Posterior vena cava (tissue), 2 donors: ENCODE measurements at regions not wholly inside any gene's neighbourhood (a gene's known extent, or its start where the extent isn't known, plus 50 kb on each side); places are given as distances from the start of the nearest gene placed in this dataset.
"Not testable (repeated sequence)": the region's sequence is repeated elsewhere in the genome, so short reads cannot be mapped to it uniquely, and the experiment has no call there.

Source experiments
- DNase-seq: peaks from one replicate; pipeline ENCODE4 v3.0.0-alpha.2; 2020; ENCODE audit warnings: low spot score
- intact Hi-C, 2 donors: fragments of 100-400 bp; cut with DNase I; formaldehyde crosslinking; loops; one replicate each; pipeline versions ENCODE4 v1.14.1 to v1.14.2; 2022 to 2023
- donor health status: DM: yes; HTN: yes; CAD: no.
- donor health status: DM: yes; HTN: yes; CAD: no.

DNA sequence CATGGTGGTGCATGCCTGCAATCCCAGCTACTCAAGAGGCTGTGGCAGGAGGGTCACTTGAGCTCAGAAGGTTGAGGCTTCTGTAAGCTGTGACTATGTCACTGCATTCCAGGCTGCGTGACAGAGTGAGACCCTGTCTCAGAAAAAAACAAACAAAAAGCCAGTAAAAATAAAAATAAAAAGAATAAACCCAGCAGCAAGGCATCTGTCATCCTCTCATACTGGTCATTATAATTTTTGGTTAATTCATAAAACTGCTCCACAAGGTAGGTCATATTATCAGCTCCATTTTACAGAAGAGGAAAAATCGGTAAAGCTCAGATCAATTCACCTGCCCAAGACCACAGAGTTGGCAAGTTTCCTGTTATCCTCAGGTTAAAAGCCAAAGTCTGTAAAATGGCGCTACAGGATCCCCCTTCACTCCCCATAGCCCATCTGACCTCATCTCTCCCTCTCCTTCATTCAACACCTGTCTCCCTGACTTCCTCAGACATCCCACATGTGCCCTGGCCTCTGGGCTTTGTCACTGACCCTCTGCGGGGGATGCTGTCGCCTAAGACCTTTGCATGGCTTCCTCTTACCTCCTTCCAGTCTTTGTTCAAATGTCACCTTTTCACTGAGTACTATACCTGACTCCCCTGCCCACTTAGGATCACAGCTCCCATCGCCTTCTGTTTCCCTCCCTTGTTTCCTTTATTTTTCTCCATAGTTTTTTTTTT, 213.2 kb upstream of the ZNF217 start:
- no peak for DNase-seq
- intact Hi-C loops = no loop called here

DNA sequence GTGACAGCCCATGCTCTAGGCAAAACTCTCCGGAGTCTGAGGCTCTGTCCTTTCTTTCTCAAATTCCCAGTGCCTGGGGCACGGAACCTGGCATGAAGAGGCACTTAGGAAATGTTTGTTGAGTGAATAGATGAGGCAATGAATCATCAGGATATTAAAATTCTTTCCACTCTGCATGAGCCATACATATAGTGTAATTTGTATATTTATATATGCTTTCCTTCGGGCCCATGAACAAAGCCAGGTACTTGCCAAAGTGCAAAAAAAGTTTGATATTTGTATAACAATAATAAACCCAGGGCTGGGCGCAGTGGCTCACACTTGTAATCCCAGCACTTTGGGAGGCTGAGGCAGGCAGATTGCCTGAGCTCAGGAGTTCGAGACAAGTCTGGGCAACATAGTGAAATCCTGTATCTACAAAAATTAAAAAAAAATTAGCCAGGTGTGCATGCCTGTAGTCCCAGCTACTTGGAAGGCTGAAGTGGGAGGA, 212.3 kb upstream of the ZNF217 start:
- intact Hi-C loops = no loop called here

DNA sequence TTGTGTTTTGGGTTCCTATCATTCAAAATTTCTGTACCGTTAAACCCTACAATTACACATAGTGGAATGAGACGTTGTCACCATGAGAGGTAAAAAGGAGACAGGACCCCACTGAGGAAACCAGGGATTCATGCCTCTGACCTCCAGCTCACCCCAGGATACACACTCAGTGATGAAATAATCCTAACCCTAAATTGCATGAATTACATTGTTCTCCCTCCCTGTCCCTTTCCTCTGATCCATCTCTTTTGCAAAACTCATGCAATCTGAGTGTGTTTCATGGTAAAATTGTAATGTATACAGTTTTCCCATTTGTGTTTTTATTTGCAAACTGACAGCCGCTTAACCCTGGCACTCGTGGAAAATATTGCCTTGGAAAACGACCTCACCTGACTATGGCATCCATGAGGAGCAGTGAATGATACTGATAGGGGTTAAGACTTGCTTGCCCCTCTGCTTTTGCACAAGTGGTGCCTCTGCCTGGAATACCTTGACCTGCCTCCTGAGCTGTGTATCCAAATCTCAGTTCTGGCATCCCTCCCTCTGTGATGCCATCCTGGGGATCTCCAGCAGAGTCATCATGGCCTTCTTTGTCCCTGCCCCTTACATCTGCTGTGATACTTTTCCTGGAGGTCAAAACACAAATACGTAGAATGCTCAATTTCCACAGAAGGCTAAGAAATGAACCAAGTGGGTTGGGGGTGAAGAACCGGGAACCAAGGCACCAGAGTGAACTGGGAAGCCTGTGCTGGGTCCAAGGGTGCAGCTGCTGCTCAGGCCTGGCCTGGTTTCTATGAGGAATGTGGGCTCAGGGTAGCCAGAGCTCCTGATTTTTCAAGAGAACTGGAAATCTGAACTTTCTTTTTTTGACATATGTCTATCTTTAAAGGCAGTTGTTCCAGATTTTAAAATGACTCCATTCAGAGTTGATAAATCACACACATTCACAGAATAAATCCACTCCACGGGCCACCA, 211.6 kb upstream of the ZNF217 start:
- DNase-seq = no peak
- intact Hi-C loops = no loop called here

More for the DNA sequence above, 212.3 kb upstream of the ZNF217 start:
- no peak for DNase-seq

DNA sequence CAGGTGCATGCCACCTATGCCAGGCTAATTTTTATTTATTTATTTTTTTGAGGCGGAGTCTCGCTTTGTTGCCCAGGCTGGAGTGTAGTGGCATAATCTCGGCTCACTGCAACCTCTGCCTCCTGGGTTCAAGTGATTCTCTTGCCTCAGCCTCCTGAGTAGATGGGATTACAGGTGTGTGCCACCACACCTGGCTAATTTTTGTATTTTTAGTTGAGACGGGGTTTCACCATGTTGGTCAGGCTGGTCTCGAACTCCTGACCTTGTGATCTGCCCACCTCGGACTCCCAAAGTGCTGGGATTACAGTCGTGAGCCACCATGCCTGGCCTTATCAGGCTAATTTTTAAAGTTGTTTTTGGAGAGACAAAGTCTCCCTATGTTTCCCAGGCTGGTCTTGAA, 210.7 kb upstream of the ZNF217 start:
- intact Hi-C loops, DNase-seq: not testable (repeated sequence)

DNA sequence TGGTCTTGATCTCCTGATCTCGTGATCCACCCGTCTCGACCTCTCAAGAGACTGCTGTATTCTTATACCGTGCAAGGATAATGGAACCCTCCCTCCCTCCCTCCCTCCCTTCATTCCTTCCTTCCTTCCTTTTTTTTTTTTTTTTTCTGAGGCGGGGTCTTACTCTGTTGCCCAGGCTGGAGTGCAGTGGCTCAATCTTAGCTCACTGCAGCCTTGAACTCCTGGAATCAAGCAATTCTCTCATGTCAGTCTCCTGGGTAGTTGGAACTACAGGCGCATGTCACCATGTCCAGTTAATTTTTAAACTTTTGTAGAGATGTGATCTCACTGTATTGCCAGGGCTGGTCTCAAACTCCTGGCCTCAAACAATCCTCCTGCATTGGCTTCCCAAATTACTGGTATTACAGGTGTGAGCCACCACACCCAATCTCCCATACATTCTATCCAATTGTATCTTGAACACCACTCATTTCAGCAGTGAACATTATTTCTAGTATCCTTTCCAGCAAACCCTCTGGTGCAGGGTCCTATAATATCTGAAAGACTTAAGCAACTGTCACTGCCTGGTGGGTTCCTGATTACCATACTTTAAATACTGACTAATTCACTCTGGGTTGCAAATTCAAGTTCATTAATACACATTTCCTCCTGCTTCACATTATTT, 210.0 kb upstream of the ZNF217 start:
- DNase-seq = no peak
- intact Hi-C loops = no loop called here

DNA sequence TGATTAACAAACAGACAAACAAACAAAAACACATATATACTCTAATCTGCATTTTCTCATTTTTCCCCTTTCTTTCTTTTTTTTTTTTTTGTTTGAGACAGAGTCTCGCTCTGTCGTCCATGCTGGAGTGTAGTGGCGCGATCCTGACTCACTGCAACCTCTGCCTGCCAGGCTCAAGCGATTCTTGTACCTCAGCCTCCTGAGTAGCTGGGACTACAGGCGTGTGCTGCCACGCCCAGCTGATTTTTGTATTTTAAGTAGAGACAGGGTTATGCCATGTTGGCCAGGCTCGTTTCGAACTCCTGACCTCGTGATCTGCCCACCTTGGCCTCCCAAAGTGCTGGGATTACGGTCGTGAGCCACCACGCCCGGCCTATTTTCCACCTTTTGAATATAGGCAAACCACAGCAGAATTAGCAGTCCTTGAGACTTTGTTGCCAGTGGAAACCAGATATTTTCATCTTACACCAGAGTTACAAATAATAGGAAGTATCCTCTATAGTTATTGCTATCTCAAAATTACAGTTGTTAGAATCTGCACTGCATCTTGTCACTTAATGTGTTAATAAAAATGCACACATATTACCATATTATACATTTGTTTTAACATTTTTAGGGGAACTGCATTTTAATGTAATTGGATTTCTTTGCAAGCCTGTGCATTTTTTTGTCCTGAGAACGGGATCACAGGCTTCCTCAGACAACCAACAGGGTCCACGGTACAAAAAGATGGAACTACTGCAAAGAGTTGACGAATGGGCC, 208.2 kb upstream of the ZNF217 start:
- intact Hi-C loops = no loop called here
- DNase-seq = no peak

DNA sequence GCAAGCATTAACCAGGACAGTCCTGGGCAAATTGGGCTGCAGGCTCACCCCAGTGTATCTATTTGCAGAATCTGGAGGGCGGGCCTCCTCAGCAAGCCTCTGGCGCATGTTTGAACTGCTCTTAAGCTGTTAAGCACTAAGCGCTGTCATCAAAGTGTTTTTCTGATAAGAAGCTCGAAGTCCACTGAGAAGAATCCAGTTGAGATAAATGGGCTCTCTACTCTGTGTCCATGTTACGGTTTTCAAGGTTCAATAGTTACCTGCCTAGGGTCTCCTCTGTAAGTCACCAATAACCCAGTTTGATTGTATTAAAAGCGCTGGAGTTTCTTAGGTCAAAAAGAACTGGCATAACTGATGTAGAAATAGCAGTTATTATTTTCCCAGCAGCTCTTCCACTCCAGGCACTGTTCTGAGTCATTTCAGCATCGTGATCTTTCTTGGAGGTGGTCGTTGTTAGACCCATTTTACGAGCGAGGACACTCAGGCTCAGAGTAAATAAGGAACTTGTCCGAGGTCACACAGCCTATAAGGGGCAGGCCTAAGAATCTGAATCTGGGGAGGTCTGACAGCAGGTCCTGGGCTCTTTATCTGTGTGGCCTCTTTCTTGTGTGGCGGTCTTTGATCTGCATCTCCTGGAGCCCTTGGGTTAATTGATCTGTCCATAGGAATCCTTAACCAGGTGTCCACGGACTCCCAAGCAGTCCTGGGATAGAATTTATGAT, 207.4 kb upstream of the ZNF217 start:
- intact Hi-C loops = no loop called here
- DNase-seq = no peak

DNA sequence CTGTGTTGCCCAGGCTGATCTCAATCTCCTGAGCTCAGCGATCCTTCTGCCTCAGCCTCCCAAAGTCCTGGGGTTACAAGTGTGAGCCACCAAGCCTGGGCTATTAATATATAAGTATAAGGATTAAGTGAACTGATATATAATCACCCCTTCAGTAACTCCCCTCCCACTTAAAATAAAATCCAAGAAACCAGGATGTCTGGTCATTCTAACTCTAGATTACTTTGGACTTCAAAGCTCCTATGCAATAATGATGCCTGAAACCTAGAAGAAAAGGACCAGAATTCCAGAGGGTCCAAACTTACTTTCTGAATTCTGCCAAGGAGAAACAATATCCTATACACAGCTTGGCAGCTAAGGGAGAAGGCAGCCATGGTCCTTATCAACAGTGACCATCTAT, 206.8 kb upstream of the ZNF217 start:
- intact Hi-C loops = no loop called here
- no peak for DNase-seq

DNA sequence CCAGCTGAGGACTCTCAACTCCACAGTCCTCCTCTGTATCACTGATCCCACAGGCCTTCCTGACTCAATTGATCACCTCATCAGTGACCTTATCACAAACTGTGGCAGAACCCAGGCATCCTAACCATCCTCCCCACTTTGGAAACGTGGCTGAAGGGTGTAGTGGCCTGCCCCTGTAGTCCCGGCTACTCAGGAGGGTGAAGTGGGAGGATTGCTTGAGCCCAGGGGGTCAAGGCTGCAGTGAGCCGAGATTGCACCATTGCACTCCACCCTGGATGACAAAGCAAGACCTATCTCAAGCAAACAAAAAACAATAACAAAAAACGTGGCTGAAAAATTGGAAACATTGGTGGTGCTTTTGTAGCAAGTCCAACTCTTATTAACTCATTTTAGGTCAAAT, 203.4 kb upstream of the ZNF217 start:
- no peak for DNase-seq
- intact Hi-C loops = no loop called here

DNA sequence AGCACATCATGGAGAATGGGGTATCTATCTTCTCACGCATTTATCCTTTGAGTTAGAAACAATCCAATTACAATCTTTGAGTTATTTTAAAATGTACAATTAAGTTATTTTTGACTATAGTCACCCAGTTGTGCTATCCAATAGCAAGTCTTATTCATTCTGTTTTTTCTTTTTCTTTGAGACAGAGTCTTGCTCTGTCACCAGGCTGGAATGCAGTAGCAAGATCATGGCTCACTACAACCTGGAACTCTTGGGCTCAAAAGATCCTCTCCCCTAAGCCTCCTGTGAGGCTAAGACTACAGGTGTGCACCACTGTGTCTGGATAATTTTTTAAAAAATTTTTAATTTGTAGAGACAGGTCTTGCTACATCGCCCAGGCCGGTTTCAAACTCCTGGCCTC, 201.5 kb upstream of the ZNF217 start:
- intact Hi-C loops = no loop called here
- no peak for DNase-seq

DNA sequence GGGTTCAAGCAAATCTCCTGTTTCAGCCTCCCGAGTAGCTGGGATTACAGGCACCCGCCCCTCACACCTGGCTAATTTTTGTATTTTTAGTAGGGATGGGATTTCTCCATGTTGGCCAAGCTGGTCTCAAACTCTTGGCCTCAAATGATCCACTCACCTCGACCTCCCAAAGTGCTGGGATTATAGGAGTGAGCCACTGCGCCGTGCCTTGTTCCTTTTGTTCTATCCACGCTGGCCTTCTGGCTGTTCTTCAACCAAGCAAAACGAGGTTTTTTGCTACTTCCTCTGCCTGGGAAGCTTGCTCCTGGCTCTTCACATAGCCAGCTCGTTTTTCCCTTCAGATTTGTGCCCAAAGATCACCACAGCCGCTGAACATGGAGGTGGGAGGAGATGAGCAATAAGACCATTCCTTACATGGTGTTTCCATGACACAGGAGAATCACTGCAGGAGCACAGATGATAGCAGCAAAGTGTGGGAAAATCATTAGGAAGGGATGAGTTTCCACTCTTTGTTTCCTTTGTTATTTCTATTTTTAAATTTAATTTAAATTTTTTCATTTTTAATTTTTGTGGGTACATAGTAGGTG, 201.0 kb upstream of the ZNF217 start:
- intact Hi-C loops = no loop called here
- DNase-seq = no peak

DNA sequence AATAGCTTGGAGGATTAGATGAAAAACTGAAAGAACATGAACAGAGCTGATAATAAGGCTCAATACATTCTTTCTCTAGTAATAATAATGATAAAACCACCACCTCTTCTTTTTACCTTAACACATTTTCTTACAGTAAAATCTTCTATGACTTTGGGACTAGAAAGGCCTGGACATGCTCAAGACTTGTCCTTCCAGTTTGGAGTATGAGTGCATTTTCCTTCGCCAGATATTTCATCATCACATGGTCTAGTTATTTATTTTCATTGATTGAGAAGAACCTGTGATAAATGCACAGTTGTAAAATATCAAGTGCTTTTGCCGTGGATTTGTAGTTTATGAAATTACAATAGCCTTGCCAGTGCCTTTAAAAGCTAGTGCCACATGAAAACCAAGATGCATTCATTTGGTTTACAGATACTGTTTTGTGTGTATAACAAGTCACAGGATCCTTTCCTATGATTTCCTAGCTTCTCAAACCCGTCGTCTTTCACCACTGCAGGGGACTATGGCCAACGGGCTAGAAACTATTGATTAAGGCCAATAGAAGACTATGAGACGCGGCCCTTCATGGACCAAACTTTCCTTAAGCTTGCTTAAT, 200.2 kb upstream of the ZNF217 start:
- no peak for DNase-seq
- intact Hi-C loops = no loop called here

DNA sequence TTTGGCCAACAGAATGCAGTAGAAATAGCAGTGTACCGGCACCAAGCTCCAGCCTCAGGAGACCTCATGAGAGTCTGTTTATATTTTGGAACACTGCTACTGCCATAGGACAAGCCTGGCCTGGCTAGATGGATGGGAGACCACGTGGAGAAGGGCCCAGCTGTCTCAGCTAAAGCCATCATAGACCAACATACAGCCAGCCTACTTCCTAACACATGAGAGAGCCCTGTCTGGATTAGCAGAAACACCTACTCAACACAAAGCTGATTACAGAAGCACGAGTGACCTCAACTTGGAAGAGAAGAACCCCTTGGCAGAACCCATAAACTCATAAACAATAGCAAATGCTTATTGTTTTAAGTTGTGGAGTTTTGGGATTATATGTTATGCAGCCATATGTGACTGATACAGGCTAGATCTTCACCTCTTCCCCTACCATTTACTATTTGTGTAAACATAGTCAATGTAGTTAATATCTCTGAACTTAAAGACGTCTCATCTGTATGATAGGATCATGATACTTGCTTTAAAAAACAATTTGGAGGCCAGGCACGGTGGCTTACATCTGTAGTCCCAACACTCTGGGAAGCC, 199.4 kb upstream of the ZNF217 start:
- intact Hi-C loops = no loop called here
- DNase-seq = no peak

DNA sequence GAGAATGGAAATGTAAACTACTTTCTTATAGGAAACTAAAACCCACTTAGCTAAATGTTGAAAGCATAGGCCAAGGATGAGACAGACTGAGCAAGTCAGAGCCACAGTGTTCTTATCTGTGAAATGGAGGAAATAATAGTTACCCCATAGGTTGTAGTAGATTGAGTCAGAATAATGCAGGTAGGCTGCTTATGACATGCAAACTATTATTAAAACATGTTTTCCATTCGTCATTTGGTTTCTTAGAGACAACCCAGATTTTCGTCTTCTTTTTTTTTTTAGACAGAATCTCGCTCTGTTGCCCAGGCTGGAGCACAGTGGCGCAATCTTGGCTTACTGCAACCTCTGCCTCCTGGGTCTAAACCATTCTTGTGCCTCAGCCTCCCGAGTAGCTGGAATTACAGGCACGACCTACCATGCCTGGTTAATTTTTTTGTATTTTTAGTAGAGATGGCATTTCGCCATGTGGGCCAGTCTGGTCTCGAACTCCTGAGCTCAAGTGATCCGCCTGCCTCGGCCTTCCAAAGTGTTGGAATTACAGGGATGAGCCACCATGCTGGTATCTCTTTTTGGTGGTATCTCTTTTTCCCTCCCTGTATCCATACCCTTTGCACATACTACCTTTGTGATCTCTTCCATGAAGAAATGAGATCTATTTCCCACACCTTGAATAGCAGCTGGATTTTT, 196.5 kb upstream of the ZNF217 start:
- intact Hi-C loops = no loop called here
- DNase-seq = no peak

DNA sequence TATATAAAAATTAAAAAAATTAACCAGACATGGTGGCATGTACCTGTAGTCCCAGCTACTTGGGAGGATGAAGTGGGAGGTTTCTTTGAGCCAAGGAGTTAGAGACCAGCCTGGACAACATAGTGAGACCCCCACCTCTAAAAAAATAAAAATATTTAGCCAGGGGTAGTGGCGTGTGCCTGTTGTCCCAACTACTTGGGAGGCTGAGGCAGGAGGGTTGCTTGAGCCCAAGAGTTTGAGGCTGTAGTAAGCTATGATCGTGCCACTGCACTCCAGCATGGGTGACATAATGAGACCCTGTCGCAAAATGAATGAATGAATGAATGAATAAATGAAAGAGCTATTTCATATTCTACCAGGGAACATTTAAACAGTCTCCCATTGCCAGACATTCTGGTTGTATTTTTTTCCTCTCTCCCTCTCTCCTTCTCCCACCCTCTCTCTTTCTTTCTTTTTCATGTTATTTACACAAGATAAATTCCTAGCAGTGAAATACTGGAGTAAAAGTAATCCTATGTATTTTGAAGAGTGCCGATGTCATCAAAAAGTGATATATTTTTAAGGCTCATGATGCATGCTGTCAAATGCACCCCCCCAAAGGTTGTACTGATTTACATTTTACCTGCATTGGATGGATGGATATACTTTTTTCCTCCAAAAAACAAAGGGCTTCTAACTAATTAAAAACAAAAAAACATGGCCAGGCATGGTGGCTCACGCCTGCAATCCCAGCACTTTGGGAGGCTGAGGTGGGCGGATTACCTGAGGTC, 194.8 kb upstream of the ZNF217 start:
- no peak for DNase-seq
- intact Hi-C loops = no loop called here

DNA sequence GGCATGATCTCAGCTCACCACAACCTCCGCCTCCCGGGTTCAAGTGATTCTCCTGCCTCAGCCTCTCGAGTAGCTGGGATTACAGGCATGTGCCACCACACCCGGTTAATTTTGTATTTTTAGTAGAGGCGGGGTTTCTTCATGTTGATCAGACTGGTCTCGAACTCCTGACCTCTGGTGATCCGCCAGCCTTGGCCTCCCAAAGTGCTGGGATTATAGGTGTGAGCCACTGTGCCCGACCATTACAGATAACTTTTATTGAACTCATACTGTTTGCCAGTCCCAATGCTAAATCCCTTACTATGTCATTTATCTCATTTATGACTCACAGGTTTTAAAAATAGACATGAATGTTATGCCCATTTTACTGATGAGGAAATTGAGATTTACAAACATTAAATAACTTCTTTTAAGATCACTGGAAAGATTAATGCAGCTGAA, 193.9 kb upstream of the ZNF217 start:
- DNase-seq, intact Hi-C loops: not testable (repeated sequence)
